GM12873 (cell line): ENCODE measurements at regions not wholly inside any gene's neighbourhood (a gene's known extent, or its start where the extent isn't known, plus 50 kb on each side); places are given as distances from the start of the nearest gene placed in this dataset.

Experiments used
- TF ChIP-seq, protein P1 (sequence below): IDR thresholded peaks from 2 replicates; pipeline ENCODE4 v1.5.1; 2012; ENCODE audit warnings: low read depth, mild to moderate bottlenecking, moderate library complexity, low read length, control low read depth; ENCODE audit not compliant: insufficient read depth; ENCODE audit errors: missing control alignments

DNA sequence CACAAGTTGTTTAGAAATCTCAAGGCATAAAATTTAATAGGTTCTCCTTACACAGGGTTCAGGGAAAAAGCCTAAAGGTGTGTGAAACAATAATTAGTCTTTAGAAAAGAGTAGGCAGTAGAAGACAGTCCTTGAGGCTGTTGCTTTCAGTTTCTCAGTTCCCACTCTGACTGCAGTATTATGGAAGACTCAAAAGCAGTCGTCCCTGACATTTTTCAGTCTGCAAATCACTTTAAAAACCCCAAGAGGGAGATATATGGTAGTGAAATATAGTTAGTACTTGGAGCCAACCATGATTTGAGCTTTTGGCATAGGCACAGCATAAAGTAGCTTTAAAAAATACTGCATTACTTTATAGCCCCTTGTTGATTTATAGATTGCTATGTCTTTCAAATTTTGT is 299.7 kb downstream of the OLFM3 start:
- TF ChIP-seq, protein P1, sequence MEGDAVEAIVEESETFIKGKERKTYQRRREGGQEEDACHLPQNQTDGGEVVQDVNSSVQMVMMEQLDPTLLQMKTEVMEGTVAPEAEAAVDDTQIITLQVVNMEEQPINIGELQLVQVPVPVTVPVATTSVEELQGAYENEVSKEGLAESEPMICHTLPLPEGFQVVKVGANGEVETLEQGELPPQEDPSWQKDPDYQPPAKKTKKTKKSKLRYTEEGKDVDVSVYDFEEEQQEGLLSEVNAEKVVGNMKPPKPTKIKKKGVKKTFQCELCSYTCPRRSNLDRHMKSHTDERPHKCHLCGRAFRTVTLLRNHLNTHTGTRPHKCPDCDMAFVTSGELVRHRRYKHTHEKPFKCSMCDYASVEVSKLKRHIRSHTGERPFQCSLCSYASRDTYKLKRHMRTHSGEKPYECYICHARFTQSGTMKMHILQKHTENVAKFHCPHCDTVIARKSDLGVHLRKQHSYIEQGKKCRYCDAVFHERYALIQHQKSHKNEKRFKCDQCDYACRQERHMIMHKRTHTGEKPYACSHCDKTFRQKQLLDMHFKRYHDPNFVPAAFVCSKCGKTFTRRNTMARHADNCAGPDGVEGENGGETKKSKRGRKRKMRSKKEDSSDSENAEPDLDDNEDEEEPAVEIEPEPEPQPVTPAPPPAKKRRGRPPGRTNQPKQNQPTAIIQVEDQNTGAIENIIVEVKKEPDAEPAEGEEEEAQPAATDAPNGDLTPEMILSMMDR: no peak

- TF ChIP-seq, protein P1: no peak
Measured at GRCh38 chr1:101698681-101699080, 298.0 kb downstream of the OLFM3 start.

- TF ChIP-seq, protein P1: no peak
Measured at GRCh38 chr1:101704895-101705294, 291.8 kb downstream of the OLFM3 start.

GRCh38 chr1:101706366-101706765 is 290.4 kb downstream of the OLFM3 start:
- TF ChIP-seq, protein P1: no peak

DNA sequence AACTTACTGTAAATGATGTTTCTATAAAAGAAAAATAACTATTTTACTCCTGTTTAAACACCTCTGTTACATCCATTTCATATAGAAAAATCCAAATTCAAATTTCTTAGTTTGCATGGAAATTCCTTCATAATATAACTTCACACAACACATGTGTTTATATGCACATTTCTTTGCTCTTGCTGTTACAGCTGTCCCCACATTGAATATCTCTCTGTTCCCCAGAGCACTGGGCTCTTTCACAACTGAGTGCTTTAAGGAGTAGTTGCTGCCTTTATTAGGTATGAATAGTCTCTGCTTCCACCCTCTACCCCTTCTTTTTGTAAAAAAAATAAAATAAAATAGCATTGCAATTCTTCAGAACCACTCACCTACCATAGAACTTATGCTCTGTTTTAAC is 287.0 kb downstream of the OLFM3 start:
- TF ChIP-seq, protein P1: no peak

GRCh38 chr1:101713760-101714159 is 283.0 kb downstream of the OLFM3 start:
- TF ChIP-seq, protein P1: no peak

- TF ChIP-seq, protein P1: no peak
Measured at GRCh38 chr1:101723415-101723814, 273.3 kb downstream of the OLFM3 start.

GRCh38 chr1:101728029-101728428 is 268.7 kb downstream of the OLFM3 start:
- TF ChIP-seq, protein P1: no peak
